ENCODE measurements at regions not wholly inside any gene's neighbourhood (a gene's known extent, or its start where the extent isn't known, plus 50 kb on each side); places are given as distances from the start of the nearest gene placed in this dataset.

GRCh38 chr4:162456106-162456505 lies 292.3 kb upstream of the FSTL5 start:
- TF ChIP-seq CTCF (IDR thresholded peaks at IDR 0.05) (no peak), POLR2A (IDR thresholded peaks at IDR 0.05) (no peak)
